GM21529 (cell line): ENCODE measurements at regions not wholly inside any gene's neighbourhood (a gene's known extent, or its start where the extent isn't known, plus 50 kb on each side); places are given as distances from the start of the nearest gene placed in this dataset.
"Not testable (repeated sequence)": the region's sequence is repeated elsewhere in the genome, so short reads cannot be mapped to it uniquely, and the experiment has no call there.

Experiments used
- ATAC-seq: cut with Tn5 transposase; IDR thresholded peaks from one replicate; pipeline ENCODE4 v1.9.1; 2021; ENCODE audit not compliant: unreplicated experiment

DNA sequence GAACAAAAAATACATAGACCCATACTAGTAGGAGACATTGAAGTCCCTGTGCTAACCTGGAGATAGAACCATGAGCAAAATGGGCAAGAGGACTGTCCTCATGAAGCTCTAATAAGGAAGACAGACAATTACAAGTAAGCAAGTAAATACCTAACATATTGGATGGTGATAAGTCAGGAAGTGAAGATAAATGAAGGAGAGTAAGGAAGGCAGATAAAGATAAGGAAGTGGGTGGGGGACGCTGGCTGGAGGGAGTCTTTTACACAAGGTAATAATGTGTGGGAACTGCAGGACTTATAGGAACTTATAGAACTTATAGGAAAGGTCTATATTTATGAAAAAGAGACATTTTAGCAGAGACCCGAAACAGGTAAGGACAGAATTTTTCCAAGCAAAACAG is 148.9 kb upstream of the ABI3BP start:
- no peak for ATAC-seq

DNA sequence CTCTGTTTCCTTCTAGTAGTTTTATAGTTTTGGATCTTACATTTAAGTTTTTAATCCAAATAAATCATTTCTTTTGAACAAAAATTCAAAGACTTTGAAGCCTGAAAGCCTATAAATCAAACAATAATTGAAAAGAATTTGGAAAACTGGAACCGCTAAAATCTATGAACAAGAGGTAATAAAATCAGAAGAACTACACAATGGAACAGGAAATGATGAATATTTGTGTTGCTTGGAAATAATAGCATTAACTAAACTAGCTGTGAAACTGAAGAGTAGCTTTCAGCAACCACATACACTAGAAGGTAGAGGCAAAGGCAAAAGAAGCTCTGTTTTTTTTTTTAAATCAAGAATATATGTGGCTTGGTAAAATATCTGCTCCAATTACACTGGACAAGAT is 147.9 kb upstream of the ABI3BP start:
- no peak for ATAC-seq

DNA sequence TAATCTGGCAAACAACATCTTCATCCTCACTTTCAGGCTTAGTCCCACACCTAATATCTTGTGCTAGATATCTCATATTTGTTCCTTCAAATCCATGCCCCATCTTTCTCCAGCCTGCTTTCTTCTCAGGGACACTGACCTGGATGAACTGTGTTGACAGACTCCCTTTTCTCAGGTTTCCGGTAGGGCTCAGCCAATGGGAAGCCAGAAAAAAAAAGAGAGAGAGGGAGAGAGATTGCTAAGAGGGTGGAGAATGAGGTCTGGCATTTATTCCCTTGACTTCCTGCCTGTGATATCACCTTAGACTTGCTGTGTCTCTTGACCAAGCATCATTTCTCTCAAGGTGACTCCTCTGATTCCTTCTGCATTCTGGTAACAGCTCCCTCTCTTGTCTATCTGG is 145.6 kb upstream of the ABI3BP start:
- ATAC-seq, result no peak

GRCh38 chr3:101134331-101134730 is 141.1 kb upstream of the ABI3BP start:
- ATAC-seq, result no peak

- ATAC-seq, result no peak
Observed at GRCh38 chr3:101133652-101134051, 140.4 kb upstream of the ABI3BP start.

DNA sequence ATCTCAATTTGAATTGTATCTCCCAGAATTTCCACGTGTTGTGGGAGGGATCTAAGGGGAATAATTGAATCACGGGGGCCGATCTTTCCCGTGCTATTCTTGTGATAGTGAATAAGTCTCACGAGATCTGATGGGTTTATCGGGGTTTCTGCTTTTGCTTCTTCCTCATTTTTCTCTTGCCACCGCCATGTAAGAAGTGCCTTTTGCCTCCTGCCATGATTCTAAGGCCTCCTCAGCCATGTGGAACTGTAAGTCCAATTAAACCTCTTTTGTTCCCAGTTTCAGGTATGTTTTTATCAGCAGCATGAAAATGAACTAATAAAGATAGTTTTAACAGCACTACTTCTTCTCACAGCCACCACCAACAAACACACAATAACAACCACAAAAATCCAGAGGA is 140.0 kb upstream of the ABI3BP start:
- ATAC-seq, result not testable (repeated sequence)

GRCh38 chr3:101131767-101132166 is 138.5 kb upstream of the ABI3BP start:
- no peak for ATAC-seq

DNA sequence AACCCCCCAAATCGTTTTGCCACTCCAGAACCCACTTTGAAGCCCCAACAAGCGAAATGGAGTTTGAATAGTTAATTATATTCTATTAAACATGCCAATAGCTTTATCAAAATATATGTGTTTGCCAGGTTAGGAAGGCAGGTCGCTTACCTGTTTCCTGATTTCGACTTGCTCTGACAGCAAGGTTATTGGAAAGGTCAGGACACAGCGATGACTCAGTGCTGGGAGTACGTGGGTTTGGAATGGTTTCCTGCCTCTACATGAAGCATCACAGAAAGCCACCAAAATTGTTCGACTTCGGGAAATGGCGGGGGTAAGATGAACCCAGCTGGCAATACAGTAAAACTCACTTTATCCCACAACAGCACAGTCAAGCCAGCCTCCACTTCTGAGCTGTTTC is 135.6 kb upstream of the ABI3BP start:
- no peak for ATAC-seq

GRCh38 chr3:101128001-101128400 is 134.8 kb upstream of the ABI3BP start:
- no peak for ATAC-seq

GRCh38 chr3:101124125-101124524 is 130.9 kb upstream of the ABI3BP start:
- ATAC-seq, result no peak

DNA sequence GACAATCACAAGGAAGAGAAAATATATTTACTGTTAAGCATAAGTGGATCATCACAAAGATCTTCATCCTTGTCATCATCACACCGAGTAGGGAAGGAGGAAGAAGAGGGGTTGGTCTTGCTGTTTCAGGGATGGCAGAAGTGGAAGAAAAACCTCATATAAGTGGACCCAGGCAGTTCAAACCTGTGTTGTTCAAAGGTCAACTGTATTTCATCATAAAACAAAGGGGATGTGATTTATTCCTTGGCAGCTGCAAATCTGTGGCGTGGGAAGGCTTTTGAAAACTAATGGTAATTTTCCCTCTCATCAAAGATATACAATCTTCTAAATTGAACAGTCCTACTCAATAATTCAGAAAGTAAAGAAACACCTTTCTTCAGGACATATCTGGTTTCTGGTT is 129.9 kb upstream of the ABI3BP start:
- no peak for ATAC-seq

- no peak for ATAC-seq
Observed at GRCh38 chr3:101122681-101123080, 129.5 kb upstream of the ABI3BP start.

- ATAC-seq, result no peak
Observed at GRCh38 chr3:101120039-101120438, 126.8 kb upstream of the ABI3BP start.

DNA sequence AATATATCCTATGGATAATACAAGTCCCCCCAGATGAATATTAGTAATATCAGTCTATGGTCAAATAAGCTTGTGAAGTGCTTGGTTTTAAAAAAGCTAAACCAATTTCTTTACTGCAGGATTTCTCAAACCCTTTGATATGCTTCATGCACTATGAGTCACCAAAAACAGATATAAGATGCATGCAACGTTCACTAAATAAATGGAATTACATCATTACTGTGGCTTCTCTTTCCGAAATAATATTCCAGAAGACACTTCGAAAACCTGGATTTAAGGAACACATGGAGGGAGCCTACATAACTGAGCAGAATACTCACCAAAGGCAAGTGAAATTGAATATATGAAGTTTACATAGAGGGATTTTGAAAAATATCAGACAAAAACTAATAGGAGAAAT is 126.3 kb upstream of the ABI3BP start:
- ATAC-seq, result no peak

GRCh38 chr3:101117980-101118379 is 124.8 kb upstream of the ABI3BP start:
- no peak for ATAC-seq

- no peak for ATAC-seq
Observed at GRCh38 chr3:101117465-101117864, 124.2 kb upstream of the ABI3BP start.

DNA sequence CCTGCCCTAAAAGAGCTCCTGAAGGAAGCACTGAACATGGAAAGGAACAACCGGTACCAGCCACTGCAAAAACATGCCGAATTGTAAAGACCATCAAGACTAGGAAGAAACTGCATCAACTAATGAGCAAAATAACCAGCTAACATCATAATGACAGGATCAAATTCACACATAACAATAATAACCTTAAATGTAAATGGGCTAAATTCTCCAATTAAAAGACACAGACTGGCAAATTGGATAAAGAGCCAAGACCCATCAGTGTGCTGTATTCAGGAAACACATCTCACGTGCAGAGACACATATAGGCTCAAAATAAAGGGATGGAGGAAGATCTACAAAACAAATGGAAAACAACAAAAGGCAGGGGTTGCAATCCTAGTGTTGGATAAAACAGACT is 117.1 kb upstream of the ABI3BP start:
- ATAC-seq, result not testable (repeated sequence)

GRCh38 chr3:101104321-101104720 is 111.1 kb upstream of the ABI3BP start:
- ATAC-seq, result no peak

GRCh38 chr3:101102678-101103296 is 109.6 kb upstream of the ABI3BP start:
- ATAC-seq, result no peak

DNA sequence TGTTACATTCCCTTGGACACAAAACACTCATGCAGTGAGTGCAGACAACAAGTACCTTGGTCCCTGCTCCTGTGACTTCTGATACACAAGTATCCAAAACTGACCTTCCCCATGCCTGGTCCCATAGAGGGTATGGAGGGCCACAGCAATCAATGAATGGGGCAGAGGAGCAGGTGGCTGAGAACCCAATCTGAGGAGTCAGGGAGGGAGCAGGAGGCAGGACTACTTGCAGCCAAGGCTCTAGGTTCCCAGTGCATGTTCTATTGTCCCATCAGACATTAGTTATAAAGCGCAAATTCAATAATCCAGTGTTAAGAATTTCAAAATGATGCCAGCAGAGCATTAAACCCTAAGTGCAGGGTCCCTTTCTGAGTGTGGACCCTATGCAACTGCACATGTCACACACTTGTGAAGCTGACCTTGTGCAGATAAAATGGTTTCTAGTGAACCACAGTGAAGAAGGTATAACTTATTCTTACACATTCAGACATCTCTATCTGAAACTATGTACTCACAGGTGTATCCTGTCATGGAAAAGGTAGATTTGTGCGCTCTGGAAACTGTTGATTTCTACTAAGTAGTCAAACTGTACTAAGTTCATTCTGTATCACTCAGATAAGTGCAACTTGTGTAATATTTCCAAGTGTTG is 107.3 kb upstream of the ABI3BP start:
- ATAC-seq, result no peak

DNA sequence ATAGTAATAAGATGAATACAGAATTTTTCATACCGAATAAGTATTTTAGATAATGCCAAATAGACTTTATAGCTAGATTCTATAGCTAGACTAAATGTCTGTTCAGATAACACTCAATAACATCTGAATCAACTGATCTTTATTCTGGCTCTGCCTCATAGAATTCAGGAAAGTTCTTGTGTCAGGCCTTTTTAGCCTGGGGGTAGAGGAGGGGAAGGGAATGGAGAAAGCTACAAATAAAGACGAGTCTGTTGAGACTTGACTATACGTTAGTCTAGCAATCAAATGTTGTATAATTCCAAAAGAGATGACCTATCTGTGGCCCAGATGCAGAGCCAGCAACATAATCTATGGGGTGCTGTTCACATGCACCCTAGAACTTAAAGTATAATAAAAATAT is 106.6 kb upstream of the ABI3BP start:
- ATAC-seq, result no peak

DNA sequence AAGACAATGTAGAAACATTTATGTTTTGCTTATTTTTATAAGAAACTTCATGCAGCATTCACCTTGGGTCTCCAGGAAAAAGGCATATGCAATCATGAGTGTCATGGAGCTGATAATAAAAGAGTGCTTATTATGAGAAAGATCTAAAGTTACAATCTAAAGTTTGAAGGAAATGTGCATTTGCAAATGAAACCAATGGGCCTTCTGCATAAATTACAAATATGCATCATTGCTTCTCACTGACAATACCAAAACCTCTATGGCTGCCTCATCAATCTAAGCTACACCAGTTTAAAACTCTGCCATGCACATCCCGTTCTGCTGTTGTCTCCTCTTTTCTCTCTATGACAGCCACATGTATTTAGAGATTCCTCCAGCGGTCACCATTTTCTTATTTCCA is 103.2 kb upstream of the ABI3BP start:
- ATAC-seq, result no peak
